A673 (cell line): ENCODE measurements at regions not wholly inside any gene's neighbourhood (a gene's known extent, or its start where the extent isn't known, plus 50 kb on each side); places are given as distances from the start of the nearest gene placed in this dataset.

Source experiments
- EZH2 ChIP-seq: fragments of 200-600 bp; sonication (generic); IDR thresholded peaks from 2 replicates; pipeline ENCODE4 v1.6.1; 2017; ENCODE audit warnings: borderline replicate concordance, low read depth, mild to moderate bottlenecking, mixed read lengths, antibody characterized with exemption, low read length; ENCODE audit not compliant: poor library complexity, severe bottlenecking
- TF ChIP-seq, protein P1 (sequence below): fragments of 300-800, 200-600 bp; sonication (generic); conservative IDR thresholded peaks from 2 replicates; pipeline ENCODE4 v1.5.1; 2017; ENCODE audit warnings: low read depth, mild to moderate bottlenecking, antibody characterized with exemption, low read length, moderate library complexity, mixed read lengths

DNA sequence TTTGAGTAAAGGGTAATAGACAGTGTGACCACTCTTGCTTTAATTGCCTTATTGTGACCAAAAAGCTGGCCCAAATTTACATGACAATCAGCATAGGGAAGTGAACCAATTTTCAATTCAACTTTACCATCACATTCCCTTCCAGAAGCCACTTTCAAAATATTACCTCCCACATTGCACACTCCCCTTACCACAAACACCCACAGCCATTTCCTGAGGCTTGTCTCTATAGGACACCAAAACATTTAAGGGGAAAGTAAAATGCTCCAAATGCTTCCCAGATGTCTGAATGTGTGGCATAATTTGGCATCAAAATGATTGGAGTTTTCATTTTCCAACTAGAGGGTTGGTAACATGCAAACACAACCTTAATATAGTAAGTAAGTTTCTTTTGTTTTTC, 616.1 kb downstream of the SLC4A3 start:
- TF ChIP-seq, protein P1, sequence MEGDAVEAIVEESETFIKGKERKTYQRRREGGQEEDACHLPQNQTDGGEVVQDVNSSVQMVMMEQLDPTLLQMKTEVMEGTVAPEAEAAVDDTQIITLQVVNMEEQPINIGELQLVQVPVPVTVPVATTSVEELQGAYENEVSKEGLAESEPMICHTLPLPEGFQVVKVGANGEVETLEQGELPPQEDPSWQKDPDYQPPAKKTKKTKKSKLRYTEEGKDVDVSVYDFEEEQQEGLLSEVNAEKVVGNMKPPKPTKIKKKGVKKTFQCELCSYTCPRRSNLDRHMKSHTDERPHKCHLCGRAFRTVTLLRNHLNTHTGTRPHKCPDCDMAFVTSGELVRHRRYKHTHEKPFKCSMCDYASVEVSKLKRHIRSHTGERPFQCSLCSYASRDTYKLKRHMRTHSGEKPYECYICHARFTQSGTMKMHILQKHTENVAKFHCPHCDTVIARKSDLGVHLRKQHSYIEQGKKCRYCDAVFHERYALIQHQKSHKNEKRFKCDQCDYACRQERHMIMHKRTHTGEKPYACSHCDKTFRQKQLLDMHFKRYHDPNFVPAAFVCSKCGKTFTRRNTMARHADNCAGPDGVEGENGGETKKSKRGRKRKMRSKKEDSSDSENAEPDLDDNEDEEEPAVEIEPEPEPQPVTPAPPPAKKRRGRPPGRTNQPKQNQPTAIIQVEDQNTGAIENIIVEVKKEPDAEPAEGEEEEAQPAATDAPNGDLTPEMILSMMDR = no peak
- no peak for TF ChIP-seq EZH2
